IPS-NIHi11 (cell line): ENCODE measurements at regions not wholly inside any gene's neighbourhood (a gene's known extent, or its start where the extent isn't known, plus 50 kb on each side); places are given as distances from the start of the nearest gene placed in this dataset.

Experiments
- DNase-seq: peaks from one replicate; pipeline ENCODE4 v3.0.0; 2012; ENCODE audit warnings: mixed read lengths, low spot score

DNA sequence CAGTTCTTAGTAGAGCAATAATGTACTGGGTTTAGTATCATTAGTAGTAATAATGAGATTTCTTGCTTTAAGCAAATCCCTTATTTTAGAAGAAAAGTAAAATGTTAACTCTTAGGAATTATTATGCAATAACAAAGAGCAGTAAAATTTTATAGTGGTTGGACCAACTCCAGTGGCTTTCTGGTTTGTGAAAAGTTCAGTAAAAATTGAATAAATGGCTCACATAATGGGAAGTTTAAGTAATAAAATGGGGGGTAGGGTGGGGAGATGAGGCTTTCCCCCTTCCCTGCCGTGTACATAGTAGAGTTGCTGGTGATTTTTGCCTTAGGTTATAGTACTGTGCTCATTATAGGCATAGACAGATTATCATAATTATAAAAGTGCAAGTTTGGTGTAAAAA, 250.5 kb upstream of the ATP2B1 start:
- no peak for DNase-seq

DNA sequence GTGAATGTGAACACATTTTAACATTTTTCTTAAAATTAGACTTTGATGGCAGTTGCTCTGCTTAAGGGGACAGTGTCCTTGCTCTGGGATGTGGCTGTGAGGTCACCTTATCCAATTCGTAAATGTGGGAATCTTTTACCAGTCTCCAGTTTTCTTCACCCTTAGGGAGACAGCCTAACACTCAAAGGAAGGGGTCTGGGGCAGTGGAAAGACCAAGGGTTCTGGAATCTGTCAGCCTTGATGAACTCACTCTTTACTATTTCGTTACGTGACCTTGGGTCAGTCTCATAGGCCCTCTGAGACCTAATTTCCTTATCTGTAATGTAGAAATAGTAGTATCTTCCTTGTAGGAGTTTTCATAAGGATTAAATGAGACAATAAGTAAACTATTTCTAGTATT, 245.6 kb upstream of the ATP2B1 start:
- DNase-seq, result no peak

DNA sequence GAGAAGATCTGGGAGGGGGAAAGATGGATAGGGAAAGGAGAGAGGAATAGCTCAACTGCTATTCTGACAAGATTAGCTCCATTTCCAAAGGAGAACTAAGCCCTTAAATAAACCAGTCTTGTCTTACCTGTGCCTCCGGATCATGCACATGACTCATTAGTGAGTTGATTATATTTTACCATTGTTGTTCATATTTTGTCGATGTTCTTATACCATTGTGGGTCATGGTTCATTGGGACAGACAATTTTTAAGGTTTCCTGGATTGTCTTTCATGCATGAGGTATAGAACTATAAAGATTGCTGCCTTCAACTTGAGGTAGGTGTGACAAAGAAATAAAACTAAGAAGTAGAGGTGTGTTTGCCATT, 243.0 kb upstream of the ATP2B1 start:
- DNase-seq, result no peak

DNA sequence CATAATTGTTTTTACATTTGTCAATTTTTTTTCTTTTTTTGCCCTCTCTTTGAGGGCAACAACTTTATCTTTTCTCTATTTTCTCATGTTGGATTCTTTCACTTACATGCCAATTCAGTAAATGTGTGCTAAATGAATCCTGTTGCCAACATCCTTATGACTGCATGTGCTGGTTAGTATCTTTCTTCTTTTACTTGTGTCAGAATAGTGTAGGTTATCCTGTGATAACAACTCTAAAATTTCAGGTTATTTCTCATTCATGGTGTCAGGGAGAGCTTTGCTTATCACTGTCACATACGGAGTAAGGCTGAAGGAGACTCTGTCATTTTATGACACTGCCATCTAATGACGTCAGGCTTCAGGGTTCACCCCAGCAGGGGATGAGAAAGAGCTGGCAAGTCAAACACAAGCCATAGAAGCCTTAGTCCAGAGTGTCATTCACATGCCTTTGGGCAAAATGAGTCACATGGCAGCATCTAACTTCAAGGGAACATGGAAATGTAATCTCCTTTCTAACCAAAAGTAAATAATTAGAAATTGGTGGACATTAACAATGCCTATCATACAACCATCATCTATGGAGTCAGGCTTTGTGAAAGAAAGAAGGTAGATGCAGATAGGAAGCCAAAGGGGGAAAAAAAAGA, 242.5 kb upstream of the ATP2B1 start:
- DNase-seq, result no peak

DNA sequence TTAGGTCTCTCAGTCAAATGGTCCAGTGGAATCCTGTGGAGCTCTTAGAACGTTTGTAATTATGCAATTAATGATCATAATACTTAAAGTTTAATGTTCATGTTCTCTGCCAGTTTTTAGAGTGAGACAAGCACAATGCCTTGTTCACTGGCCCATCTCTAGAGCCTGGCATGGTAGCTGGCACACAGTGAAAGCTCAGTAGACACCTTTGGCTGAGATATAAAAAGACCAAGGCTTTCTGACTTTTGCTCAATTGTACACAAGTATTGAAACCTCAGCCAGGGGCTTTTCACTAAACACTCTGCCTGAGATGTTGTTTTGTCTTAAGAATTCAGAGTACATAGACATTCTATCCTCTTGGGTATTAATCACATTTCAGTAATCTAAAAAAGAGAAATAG, 241.8 kb upstream of the ATP2B1 start:
- no peak for DNase-seq

DNA sequence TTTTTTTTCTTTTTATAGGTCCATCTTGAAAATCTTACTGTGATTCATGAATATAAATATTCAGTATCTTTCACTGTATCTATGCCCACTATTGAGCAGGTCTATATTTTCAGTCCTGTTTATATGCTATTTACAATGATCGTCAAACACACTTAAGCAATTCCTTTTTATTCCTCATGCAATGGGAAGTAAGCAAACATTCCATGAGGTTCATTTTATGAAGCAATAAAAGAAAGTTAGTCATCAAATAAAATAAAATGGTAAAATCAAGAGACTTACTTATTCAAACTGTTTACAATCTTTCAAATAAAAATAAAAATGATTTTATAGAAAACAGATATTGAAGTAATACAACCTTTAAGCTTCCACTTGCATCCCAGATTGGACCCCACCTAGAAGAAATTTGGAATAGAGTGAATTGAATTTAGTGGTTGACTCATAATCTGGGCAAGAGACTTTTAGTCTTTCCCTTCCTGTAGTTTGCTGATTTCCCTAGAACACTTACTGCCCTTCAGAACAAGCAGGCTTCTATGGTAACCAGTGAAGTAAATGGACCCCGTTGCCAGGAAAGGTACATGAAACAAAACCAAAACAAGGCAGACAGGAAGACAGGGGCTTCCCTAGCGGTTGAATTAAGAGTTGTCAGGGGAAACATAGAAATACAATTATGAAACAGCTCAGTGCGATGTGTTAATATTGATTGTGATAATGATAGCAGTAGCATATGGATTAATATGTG, 241.0 kb upstream of the ATP2B1 start:
- DNase-seq, result no peak

DNA sequence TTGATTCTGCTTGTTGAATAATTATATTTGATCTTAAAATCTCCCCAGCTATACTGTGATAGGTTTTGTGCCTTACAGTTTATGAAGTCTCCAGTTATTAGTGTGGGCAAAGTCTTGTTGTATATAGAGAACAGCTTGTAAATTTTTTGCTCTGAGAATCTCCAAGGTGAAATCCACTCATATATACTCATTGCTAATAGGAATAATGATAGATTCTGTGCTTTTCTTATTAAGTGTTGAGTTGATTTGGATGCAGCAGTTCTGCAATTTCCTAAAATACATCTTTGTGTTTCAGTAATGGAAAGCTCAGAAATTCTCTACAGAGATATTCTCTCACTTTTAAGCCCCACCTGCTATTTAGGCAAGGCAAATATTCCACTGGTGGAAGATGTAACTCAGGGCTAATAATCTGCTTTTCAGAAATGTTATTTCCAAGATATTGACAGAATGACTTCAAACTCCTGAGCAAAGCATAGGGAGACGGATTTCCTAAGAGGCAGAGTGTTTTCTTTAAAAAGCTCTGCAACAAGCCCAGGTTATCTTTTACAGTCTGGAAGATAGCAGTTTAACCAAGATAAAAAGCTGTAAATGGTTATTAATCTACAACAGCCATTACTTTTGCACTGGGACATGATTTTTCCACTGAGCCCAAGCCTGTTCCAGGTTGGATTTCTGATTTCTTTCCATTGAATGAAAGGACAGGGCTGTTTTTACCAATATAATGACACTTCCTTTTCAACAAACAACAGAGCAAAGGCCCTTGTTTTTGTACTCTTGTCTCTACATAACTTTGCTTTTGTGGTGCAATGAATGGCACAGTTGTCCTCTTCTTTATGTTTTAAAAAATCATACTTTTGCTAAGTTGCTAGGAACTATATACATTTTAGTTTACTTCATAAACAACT, 239.9 kb upstream of the ATP2B1 start:
- DNase-seq, result no peak

DNA sequence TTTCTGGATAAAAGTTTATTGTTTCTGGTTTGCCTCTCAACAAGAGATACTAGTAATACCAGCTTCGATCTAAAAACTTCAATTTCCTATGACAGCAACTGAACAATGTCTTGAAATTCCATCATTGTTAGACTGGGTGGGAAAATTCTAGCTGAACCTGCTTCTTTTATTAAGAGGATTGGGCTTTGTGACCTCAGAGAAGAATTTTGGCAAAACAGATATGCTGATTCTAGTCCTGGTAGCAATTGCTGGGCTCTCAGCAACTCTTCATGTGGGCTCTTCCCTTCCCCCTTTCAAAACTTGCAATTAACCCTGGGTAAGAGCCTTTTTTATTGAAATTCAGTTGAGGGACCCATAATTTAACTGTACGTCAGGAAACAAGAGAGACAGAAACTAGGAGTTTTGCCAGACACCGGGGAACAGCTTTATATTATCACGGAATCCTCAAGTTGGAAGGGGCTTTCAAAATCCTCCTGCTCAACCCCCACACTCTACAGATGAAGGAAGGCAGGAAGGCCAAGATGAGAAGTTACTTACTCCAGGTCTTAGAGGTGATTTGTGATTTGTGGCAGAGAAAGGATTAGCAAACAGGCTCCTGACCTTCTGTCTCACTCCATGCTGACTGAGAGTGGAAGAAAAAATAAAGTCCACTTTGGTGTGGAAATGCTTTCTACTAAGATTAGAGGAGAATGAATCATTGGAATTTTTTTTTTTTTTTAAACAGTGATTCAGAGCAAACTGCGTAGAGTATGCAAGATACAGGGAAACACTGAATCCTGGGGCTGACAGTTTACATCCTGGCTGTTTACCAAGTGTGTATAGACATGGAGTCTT, 239.0 kb upstream of the ATP2B1 start:
- no peak for DNase-seq

DNA sequence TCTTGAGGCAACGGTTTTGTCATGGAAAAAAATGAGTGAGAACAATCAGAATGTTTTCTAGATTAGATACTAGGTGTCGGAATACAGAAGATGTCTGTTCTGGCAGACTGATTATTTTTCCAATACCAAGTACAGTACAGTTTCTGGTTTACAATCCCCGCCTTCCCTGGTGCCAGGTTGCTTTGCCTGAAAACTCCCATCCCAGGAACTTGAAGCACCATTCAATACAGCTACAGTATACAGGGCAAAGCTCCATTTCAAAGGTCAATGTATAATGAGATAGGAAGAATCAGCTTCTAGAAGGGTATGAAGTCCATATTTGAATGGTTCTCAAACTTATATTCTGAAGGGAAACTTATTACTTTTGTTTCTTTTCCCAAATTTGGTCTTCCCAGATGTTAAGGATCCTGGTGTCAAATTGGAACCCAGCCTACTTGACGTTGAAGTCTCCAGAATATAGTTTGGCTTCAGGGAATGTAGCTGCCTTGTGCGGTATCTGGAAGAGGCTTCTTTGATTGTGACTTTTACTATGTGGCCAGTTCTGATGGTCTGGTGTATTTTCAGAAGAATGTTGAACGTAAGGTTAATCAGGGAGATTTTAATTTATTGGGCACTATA, 238.0 kb upstream of the ATP2B1 start:
- no peak for DNase-seq

DNA sequence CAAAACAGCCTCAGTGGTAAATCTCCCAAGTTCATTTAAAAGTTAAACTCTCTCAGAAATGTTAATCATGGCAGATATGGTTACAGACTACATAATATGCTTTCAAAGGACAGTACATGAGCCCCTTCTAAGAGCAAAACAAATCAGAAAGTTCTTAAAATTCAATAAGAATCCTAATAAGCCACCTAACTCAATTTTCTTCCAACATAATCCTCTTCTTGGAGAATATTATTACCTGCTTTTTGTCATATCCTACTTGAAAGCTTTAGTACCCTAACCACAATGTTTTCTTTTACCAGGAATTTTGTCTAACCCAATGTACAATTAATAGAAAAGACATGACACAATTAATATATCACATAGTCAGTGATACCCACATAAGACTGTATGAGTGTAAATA, 236.5 kb upstream of the ATP2B1 start:
- no peak for DNase-seq

DNA sequence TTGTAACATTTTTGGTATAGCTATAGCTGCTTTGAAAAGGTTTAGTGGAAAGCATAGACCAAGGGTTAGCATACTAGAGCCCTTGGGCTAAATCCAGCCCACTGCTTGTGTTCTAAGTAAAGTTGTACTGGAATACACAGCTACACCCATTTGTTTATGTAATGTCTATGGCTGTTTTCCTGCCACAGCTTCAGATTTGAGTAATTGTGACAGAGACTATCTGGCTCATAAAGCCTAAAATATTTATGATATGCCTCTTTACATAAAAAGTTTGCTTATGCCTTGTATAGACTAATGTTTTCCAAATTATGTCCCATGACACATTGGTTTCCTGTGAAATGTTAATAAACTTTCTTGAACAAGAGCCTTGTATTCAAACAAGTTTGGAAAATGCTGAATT, 234.8 kb upstream of the ATP2B1 start:
- DNase-seq, result no peak

DNA sequence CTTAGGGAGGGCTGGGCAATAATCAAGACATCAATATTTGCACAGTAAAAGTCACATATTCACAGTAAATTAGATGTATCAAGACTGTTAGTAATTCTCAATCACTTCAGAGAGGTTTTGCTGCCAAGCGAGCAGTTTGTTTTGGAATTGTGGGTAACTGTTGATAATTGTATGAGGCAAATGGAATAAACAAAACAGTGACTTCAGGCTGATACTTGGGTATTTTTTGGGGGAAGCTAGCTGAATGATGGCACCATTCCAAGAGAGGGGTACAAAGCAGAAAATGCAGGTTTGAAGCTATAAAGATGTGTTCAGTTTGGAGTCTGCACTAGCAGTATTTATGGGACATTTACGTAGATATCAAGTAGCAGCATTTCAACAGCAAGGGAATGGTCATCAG, 232.8 kb upstream of the ATP2B1 start:
- DNase-seq, result no peak

DNA sequence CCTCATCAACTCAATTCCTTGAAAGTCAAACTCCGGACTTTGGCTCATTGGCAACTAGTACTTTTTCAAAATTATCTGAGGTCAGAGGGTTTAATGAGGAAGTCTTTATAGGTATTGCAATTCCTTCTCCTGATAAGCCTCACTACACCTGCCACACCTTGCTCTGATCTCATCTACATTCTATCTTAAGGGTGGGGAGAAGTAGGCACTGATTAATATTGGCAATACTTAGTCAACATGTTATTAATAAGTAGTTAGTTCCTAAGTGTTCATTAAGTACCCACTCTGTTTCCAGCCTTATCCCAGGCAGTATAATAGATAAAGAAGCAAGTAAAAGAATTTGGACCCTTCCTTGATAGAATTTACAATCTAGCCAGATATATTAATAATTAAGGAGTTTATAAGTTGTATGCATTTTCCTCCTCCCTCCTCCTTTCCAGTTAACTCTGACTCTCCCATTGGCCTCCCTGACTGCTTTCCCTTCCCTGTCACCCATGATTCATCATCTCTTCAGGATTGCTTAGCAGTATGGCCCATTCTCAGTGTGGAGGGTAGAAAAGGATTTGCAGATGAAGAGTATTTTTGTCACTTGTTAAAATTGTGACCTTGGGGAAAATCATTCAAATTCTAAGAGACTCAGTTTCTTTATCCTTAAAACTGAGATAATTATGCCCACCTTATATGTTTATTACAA, 231.0 kb upstream of the ATP2B1 start:
- no peak for DNase-seq

DNA sequence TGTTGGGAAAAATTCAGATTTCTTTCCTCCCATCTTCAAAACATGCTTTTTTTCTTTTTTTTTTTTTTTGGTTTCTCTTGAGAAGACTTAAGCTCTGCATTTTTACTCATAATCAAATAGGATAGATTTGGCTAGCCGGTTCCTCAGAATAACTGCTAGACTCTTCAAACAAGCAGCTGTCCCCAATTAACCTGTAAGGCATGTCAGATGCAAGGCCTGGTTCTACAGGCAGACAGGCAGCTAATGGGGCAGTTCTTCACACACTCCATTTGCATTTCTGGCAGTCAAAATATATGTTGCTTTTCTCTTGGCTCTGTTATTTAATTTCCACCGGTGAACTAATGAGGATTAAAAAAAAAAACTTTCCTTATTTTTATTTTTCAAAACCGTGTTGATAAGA, 228.0 kb upstream of the ATP2B1 start:
- DNase-seq, result no peak

DNA sequence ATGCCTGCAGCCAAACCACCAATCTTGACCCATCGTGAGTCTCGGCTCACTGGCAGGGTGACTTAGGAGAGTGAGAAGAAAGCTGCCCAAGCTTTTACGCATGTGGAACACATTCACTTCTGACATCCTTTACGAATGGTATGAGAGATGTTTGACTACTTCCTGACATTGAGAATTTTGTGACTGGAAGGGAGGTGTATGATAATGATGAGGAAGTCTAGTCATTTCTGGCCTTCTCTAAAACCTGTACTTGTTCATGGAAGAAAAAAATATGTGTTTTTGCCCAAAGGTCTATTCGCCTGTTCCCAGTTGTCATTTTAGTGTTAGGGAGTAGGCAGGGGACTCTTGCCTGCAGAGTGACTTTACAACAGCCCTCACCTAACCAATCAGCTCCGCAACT, 227.2 kb upstream of the ATP2B1 start:
- DNase-seq, result no peak

DNA sequence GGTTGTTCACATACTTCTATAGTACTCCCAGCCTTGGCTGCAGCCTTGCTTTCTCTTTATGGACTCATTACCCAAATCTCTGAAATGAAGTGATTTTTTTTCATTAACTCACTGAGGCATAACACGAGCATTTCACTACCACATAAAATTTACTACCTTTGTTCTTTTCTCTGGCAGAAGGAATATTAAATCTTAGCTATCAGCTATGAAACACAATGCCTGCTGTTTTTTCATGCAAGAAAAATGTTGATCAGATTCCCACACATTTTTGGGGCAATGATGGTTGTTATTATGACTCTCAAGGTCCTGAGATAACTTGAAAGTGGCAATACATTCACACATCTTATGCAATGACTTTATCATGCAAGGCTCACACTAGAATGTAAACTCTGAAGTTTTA, 225.3 kb upstream of the ATP2B1 start:
- no peak for DNase-seq

DNA sequence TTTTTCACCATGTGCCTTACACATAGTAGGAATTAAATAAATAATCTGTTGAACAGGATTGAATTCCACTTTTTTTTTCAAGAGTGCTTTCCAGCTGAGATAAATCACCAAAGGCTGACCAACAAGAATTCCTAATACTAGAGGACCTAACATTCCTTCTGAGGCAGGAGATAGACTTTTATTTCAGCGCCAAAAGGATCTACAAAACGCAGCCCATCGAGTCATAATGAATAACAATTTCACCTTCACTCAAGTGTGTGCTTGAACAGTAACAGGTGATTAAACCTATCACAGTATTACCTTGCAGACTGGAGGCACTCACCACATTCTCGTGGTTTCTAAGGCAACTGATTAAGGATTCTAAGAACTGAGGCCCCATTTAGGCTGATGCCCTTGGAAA, 224.3 kb upstream of the ATP2B1 start:
- no peak for DNase-seq

DNA sequence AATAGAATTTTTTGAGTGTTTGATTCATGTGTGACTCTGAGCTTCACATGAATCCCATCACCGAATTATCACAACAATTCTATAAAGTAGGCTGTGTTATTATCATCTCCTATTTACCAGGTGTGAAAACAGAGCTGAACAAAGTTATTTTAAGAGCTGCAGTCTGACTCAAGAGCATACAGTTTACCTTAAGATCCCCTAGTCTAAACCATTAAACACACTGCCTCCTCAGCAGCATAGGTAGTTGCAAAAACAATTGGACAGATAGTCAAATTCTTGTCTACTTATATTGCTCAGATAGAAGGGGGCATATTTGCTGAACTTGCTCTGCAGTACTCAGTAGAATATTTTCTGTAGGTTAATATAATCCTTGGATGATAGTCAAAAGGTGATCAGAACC, 219.8 kb upstream of the ATP2B1 start:
- DNase-seq, result no peak

DNA sequence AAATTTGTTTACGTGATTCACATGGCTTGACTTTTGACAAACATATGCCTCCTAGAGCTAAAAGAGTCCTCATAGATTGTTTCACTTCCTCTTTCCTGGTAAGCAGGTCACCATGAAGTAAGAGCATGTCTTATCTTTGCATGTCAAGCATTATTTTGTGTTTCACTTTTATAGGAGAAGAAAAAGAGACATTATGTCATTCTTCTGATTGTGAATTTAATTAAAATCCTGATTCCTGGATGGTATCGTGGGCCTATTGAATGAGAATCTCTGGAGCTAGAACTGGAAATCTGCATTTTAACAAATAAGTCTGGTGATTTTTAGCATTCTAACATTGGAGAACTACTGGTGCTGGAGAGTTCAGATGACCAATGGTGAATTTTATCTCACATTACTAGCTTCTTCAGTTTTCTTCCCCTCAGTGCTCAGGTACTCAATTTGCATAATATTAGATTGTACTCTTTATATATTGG, 218.6 kb upstream of the ATP2B1 start:
- no peak for DNase-seq

DNA sequence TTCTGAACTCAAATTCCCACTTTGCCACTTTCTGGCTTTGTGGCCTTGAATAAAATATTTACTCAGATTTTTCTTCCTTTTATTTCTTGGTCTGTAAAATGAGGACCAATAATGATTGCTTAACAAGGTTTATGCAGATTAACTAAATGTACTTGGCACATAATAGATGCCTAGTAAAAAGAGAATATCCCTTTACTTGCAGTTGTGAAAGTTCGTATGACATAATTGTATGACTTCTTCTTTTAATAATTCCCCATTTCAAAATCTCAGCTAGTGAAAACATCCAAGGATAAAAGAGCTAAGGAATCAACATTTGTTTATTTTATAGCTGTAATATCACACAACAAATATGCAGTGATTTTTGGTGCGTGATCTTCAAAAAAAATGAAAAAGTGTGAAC, 215.6 kb upstream of the ATP2B1 start:
- DNase-seq, result no peak

DNA sequence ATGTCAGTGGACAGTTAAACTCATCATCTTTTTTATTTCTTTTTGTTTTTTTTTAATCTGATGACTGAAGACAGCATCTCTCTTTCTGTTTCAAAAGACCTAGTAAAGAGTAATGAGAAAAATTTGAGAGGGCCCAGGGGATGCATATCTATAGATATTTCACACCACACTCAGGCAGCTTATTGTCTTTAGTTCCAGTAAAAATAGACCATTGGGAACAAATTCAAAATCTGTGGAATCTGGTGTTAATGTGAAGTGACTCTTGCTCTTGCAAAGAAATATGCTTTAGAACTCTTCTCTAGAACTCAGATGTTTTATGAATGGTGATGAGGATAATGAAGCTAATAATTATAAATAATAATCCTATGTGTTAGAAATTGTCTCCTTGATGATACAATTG, 214.5 kb upstream of the ATP2B1 start:
- no peak for DNase-seq
